ENCODE measurements at regions not wholly inside any gene's neighbourhood (a gene's known extent, or its start where the extent isn't known, plus 50 kb on each side); places are given as distances from the start of the nearest gene placed in this dataset.
A peak's percentile ranks its signal among the peaks of the same experiment; 100 is the strongest.

GRCh38 chr3:56900801-56901200 is 99.1 kb upstream of the ARHGEF3 start:
- TF ChIP-seq CTCF (IDR thresholded peaks at IDR 0.05; ENCODE audit: insufficient read depth, low read length, poor library complexity, severe bottlenecking) = no peak
- Histone ChIP-seq H3K36me3 (ENCODE audit: control insufficient read depth, insufficient read depth, low read length) (no peaks in the 10 kb centered on the region), H3K27me3 (replicated peaks; ENCODE audit: control insufficient read depth, insufficient read depth, low read length) (no peaks in the 10 kb centered on the region), H3K4me3 (replicated peaks; ENCODE audit: low read depth, low read length) (no peak overlapping the region)
- no peak for DNase-seq (ENCODE audit: extremely low read depth, insufficient read length)

DNA sequence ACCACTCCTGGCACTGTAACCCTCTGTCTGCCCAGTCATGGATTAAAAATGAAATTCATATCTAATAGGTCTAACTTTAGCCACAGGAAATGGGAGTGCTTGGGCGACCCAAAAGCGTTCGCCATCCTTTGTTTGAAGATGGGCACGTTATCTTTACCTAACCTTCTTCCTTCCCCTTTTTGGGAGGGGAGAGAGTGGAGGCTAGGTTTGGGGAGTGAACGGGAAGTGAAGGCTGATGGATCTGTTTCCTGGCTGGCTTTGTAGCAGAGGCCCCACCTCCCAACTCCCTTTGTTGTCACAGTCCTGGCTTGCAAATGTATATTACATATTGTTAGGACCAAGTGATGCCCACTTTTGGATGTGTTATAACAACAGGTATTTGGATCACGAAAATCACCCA is 98.1 kb upstream of the ARHGEF3 start:
- H3K4me3 ChIP-seq (replicated peaks; ENCODE audit: low read depth, low read length) = no peak overlapping the region
- no peaks in the 10 kb centered on the region for H3K36me3 ChIP-seq (ENCODE audit: control insufficient read depth, insufficient read depth, low read length)
- no peak for DNase-seq (ENCODE audit: extremely low read depth, insufficient read length)
- H3K27me3 ChIP-seq (replicated peaks; ENCODE audit: control insufficient read depth, insufficient read depth, low read length) = no peaks in the 10 kb centered on the region
- TF ChIP-seq CTCF (IDR thresholded peaks at IDR 0.05; ENCODE audit: insufficient read depth, low read length, poor library complexity, severe bottlenecking) = no peak

- no peaks in the 10 kb centered on the region for H3K36me3 ChIP-seq (ENCODE audit: control insufficient read depth, insufficient read depth, low read length)
- H3K27me3 ChIP-seq (replicated peaks; ENCODE audit: control insufficient read depth, insufficient read depth, low read length) = no peaks in the 10 kb centered on the region
- H3K4me3 ChIP-seq (replicated peaks; ENCODE audit: low read depth, low read length) = no peak overlapping the region
- no peak for DNase-seq (ENCODE audit: extremely low read depth, insufficient read length)
- TF ChIP-seq CTCF (IDR thresholded peaks at IDR 0.05; ENCODE audit: insufficient read depth, low read length, poor library complexity, severe bottlenecking) = no peak
Measured at GRCh38 chr3:56899078-56899477, 97.3 kb upstream of the ARHGEF3 start.

- TF ChIP-seq CTCF (IDR thresholded peaks at IDR 0.05; ENCODE audit: insufficient read depth, low read length, poor library complexity, severe bottlenecking) = no peak
- no peaks in the 10 kb centered on the region for H3K36me3 ChIP-seq (ENCODE audit: control insufficient read depth, insufficient read depth, low read length)
Measured at GRCh38 chr3:56896357-56896756, 94.6 kb upstream of the ARHGEF3 start.

GRCh38 chr3:56894881-56895431 is 93.2 kb upstream of the ARHGEF3 start:
- DNase-seq (ENCODE audit: extremely low read depth, insufficient read length) = peak; percentile 35
- no peak for TF ChIP-seq CTCF (IDR thresholded peaks at IDR 0.05; ENCODE audit: insufficient read depth, low read length, poor library complexity, severe bottlenecking)
- no peaks in the 10 kb centered on the region for H3K27me3 ChIP-seq (replicated peaks; ENCODE audit: control insufficient read depth, insufficient read depth, low read length)
- peak overlapping the region; percentile 12; the same call in 1 of the 2 replicates for H3K4me3 ChIP-seq (replicated peaks; ENCODE audit: low read depth, low read length)
- H3K36me3 ChIP-seq (ENCODE audit: control insufficient read depth, insufficient read depth, low read length) = no peaks in the 10 kb centered on the region

More at GRCh38 chr3:56896357-56896756, 94.6 kb upstream of the ARHGEF3 start:
- DNase-seq (ENCODE audit: extremely low read depth, insufficient read length) = no peak
- H3K27me3 ChIP-seq (replicated peaks; ENCODE audit: control insufficient read depth, insufficient read depth, low read length) = no peaks in the 10 kb centered on the region
- no peak overlapping the region for H3K4me3 ChIP-seq (replicated peaks; ENCODE audit: low read depth, low read length)
